GM12878 (cell line): ENCODE measurements at regions not wholly inside any gene's neighbourhood (a gene's known extent, or its start where the extent isn't known, plus 50 kb on each side); places are given as distances from the start of the nearest gene placed in this dataset.

ENCODE experiments used
- ATF2 ChIP-seq: IDR thresholded peaks from 2 replicates; pipeline ENCODE4 v1.6.1; 2012; ENCODE audit warnings: low read length, inconsistent platforms
- CEBPZ ChIP-seq: fragments of 150-350 bp; IDR thresholded peaks from 2 replicates; pipeline ENCODE4 v1.6.1; 2016; ENCODE audit warnings: low read depth, low read length
- CREB1 ChIP-seq: IDR thresholded peaks from 2 replicates; pipeline ENCODE4 v1.6.1; 2012; ENCODE audit warnings: low read depth, mild to moderate bottlenecking, inconsistent platforms
- CTCF ChIP-seq, 3 experiments: IDR thresholded peaks in 2 of 3; conservative IDR thresholded peaks in 1 of 3; 2 replicates each; pipeline ENCODE4 v1.5.1; 2011; ENCODE audit warnings: low read depth in 3 of 3, low read length in 3 of 3, mild to moderate bottlenecking in 3 of 3, control low read depth in 2 of 3, moderate library complexity in 2 of 3, inconsistent platforms in 1 of 3, mixed read lengths in 1 of 3; ENCODE audit not compliant: control insufficient read depth in 2 of 3, insufficient read depth in 1 of 3; ENCODE audit errors: extremely low read depth in 1 of 3
- NBN ChIP-seq: fragments of 450-650 bp; IDR thresholded peaks from 2 replicates; pipeline ENCODE4 v1.6.1; 2016
- NR2C2 ChIP-seq: IDR thresholded peaks from 2 replicates; pipeline ENCODE4 v1.6.1; 2011; ENCODE audit warnings: borderline replicate concordance, low read depth; ENCODE audit not compliant: control insufficient read depth, insufficient read length
- POLR2AphosphoS5 ChIP-seq: IDR thresholded peaks from 2 replicates; pipeline ENCODE4 v1.6.1; 2011; ENCODE audit warnings: mild to moderate bottlenecking, low read length, inconsistent platforms
- RAD21 ChIP-seq: IDR thresholded peaks from 2 replicates; pipeline ENCODE4 v1.6.1; 2011; ENCODE audit warnings: mild to moderate bottlenecking, low read depth, low read length, moderate library complexity; ENCODE audit not compliant: insufficient read depth

- TF ChIP-seq CEBPZ (no peak), NBN (no peak), CTCF (IDR thresholded peaks at IDR 0.05 in 2 of 3, conservative IDR thresholded peaks at IDR 0.05 in 1 of 3; ENCODE audit: control insufficient read depth in 2 of 3, extremely low read depth in 1 of 3, insufficient read depth in 1 of 3, low read depth in 3 of 3, low read length in 3 of 3) (no peak), CREB1 (no peak), POLR2AphosphoS5 (no peak), NR2C2 (no peak), RAD21 (no peak), ATF2 (no peak)
These were observed 288.3 kb upstream of the PPFIA2 start for GRCh38 chr12:82047446-82047845.
